ENCODE measurements at regions not wholly inside any gene's neighbourhood (a gene's known extent, or its start where the extent isn't known, plus 50 kb on each side); places are given as distances from the start of the nearest gene placed in this dataset.

DNA sequence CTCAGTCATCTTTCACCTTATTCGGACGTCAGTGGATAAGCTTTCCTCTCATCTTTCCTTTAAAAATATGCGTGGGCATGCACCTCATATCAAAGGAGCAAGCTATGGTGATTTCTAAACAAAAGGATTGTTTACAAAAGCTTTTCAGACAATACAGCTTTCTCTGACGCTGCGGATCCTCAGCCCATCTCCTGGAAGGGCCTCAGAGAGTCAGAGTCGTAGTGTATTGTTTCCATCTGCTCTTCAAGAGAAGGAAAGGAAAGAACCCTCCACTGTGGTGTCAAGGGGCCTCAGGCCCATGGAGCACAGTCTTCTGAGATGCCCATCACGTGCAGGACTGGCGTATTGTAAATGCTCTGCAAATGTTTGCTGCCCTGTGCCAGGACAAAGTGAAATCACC, 163.4 kb upstream of the MAP1B start:
- Histone ChIP-seq H3F3A (ENCODE audit: insufficient read depth, low read length) (no peaks in the 10 kb centered on the region), H4K20me1 (ENCODE audit: insufficient read depth, low read length) (no peaks in the 10 kb centered on the region), H2AFZ (ENCODE audit: low read length) (no peak overlapping the region), H3K9ac (ENCODE audit: low read length) (no peak overlapping the region), H3K27me3 (ENCODE audit: insufficient read depth, low read length) (no peaks in the 10 kb centered on the region; the same call in 1 of the 2 replicates), H3K4me2 (ENCODE audit: low read length) (no peak overlapping the region), H3K4me1 (ENCODE audit: insufficient read depth, low read length, severe bottlenecking) (no peaks in the 10 kb centered on the region), H3K4me3 (ENCODE audit: low read depth, low read length, poor library complexity, severe bottlenecking) (no peak overlapping the region), H3K9me2 (ENCODE audit: low read depth, low read length) (no peaks in the 10 kb centered on the region), H3K36me3 (ENCODE audit: insufficient read depth, low read length) (no peaks in the 10 kb centered on the region), H3K27ac (ENCODE audit: low read depth, low read length, poor library complexity, severe bottlenecking) (no peak overlapping the region), H3K9me3 (ENCODE audit: low read length) (no peaks in the 10 kb centered on the region; the same call in 1 of the 2 replicates), H3K79me2 (ENCODE audit: insufficient read depth, low read length) (no peaks in the 10 kb centered on the region)
- TF ChIP-seq EZH2 (IDR thresholded peaks at IDR 0.05; ENCODE audit: borderline replicate concordance, low read length), result no peak
- TF ChIP-seq, protein P1, sequence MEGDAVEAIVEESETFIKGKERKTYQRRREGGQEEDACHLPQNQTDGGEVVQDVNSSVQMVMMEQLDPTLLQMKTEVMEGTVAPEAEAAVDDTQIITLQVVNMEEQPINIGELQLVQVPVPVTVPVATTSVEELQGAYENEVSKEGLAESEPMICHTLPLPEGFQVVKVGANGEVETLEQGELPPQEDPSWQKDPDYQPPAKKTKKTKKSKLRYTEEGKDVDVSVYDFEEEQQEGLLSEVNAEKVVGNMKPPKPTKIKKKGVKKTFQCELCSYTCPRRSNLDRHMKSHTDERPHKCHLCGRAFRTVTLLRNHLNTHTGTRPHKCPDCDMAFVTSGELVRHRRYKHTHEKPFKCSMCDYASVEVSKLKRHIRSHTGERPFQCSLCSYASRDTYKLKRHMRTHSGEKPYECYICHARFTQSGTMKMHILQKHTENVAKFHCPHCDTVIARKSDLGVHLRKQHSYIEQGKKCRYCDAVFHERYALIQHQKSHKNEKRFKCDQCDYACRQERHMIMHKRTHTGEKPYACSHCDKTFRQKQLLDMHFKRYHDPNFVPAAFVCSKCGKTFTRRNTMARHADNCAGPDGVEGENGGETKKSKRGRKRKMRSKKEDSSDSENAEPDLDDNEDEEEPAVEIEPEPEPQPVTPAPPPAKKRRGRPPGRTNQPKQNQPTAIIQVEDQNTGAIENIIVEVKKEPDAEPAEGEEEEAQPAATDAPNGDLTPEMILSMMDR (IDR thresholded peaks at IDR 0.05; ENCODE audit: low read length), result no peak

DNA sequence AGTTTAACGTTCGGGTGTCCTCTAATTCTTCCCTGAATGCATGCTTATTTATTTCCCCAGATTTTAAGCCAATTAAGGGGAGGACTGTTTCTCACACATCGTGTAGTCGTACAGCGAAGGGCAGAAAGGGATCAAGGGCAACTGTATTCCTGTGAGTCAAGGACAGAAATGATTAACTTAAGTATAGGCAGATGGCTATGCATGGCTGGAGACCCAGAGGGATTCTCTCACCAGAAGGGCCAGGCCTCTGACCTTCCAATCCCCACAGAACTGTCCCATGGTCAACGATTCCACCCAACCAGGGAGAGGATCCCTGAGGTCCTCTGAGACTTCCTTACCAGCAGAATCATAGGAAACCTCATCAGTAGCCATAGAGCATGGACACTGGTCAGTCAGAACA, 161.8 kb upstream of the MAP1B start:
- no peaks in the 10 kb centered on the region for H4K20me1 ChIP-seq (ENCODE audit: insufficient read depth, low read length)
- H3K27ac ChIP-seq (ENCODE audit: low read depth, low read length, poor library complexity, severe bottlenecking), result no peak overlapping the region
- H3K79me2 ChIP-seq (ENCODE audit: insufficient read depth, low read length), result no peaks in the 10 kb centered on the region

DNA sequence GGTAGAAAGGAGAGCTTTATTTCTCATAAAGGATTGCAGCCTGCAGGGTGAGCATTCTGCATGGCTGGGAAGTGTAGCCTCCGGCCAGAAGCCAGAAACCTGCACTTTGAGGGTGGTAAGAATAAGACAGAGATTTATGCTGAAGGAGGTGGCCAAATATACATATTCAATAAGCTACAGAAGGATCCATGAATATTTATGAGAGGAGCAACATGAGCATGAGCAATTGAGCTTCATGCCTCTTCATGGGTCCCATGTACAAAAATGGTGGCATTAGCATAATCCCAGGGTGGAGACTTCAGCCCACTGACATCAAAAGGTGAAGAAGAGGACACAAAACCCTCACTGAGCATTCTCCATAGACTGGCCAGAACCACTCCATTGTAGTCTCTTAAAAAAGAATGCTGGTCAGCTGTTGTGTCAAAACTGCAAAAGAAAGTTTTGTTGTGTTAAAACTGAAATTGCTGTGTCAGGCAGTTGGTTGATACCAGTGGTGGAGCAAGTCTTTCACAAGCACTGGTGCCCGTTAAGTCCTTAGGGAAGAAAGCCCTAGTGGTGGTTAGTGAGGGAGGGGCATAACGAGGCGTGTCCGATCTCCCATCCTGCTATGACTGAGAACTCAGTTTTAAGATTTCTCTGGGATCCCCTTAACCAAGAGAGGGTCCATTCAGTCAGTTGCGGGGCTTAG, 160.8 kb upstream of the MAP1B start:
- H3K4me1 ChIP-seq (ENCODE audit: insufficient read depth, low read length, severe bottlenecking), result no peaks in the 10 kb centered on the region
- no peak overlapping the region for H3K4me2 ChIP-seq (ENCODE audit: low read length)
- no peak overlapping the region for H3K27ac ChIP-seq (ENCODE audit: low read depth, low read length, poor library complexity, severe bottlenecking)
- H3K36me3 ChIP-seq (ENCODE audit: insufficient read depth, low read length), result no peaks in the 10 kb centered on the region
- no peaks in the 10 kb centered on the region for H4K20me1 ChIP-seq (ENCODE audit: insufficient read depth, low read length)
- H3K79me2 ChIP-seq (ENCODE audit: insufficient read depth, low read length), result no peaks in the 10 kb centered on the region
- H3K27me3 ChIP-seq (ENCODE audit: insufficient read depth, low read length), result no peaks in the 10 kb centered on the region; the same call in 1 of the 2 replicates
- no peak overlapping the region for H3K9ac ChIP-seq (ENCODE audit: low read length)
- TF ChIP-seq, protein P1 (IDR thresholded peaks at IDR 0.05; ENCODE audit: low read length), result no peak
- no peak for TF ChIP-seq EZH2 (IDR thresholded peaks at IDR 0.05; ENCODE audit: borderline replicate concordance, low read length)
- no peaks in the 10 kb centered on the region for H3K9me2 ChIP-seq (ENCODE audit: low read depth, low read length)
- H3F3A ChIP-seq (ENCODE audit: insufficient read depth, low read length), result no peaks in the 10 kb centered on the region
- H2AFZ ChIP-seq (ENCODE audit: low read length), result no peak overlapping the region
- no peak overlapping the region for H3K4me3 ChIP-seq (ENCODE audit: low read depth, low read length, poor library complexity, severe bottlenecking)
- no peaks in the 10 kb centered on the region; the same call in 1 of the 2 replicates for H3K9me3 ChIP-seq (ENCODE audit: low read length)

More for the DNA sequence above, 161.8 kb upstream of the MAP1B start:
- Histone ChIP-seq H3K9me2 (ENCODE audit: low read depth, low read length) (no peaks in the 10 kb centered on the region), H3K4me1 (ENCODE audit: insufficient read depth, low read length, severe bottlenecking) (no peaks in the 10 kb centered on the region), H3K4me3 (ENCODE audit: low read depth, low read length, poor library complexity, severe bottlenecking) (no peak overlapping the region), H3K9ac (ENCODE audit: low read length) (no peak overlapping the region), H3K9me3 (ENCODE audit: low read length) (no peaks in the 10 kb centered on the region; the same call in 1 of the 2 replicates), H3K4me2 (ENCODE audit: low read length) (no peak overlapping the region), H3F3A (ENCODE audit: insufficient read depth, low read length) (no peaks in the 10 kb centered on the region), H2AFZ (ENCODE audit: low read length) (no peak overlapping the region), H3K27me3 (ENCODE audit: insufficient read depth, low read length) (no peaks in the 10 kb centered on the region; the same call in 1 of the 2 replicates), H3K36me3 (ENCODE audit: insufficient read depth, low read length) (no peaks in the 10 kb centered on the region)
- no peak for TF ChIP-seq EZH2 (IDR thresholded peaks at IDR 0.05; ENCODE audit: borderline replicate concordance, low read length)
- TF ChIP-seq, protein P1 (IDR thresholded peaks at IDR 0.05; ENCODE audit: low read length), result no peak

All from OCI-LY1 (cell line).